Fibroblast of lung (primary cell): ENCODE measurements at regions not wholly inside any gene's neighbourhood (a gene's known extent, or its start where the extent isn't known, plus 50 kb on each side); places are given as distances from the start of the nearest gene placed in this dataset.

Experiments
- DNase-seq, 2 donors: peaks; one replicate each; pipeline versions ENCODE4 v3.0.0 to v3.0.0-alpha.2; 2010; ENCODE audit warnings: low read depth in 2 of 2
- H2AFZ ChIP-seq: 2 replicates; pipeline ENCODE4 v1.5.1; 2012; ENCODE audit warnings: low read length, control low read depth, inconsistent platforms
- H3K27ac ChIP-seq: 2 replicates; pipeline ENCODE4 v1.5.1; 2011; ENCODE audit warnings: low read length, control low read depth; ENCODE audit not compliant: insufficient read depth
- H3K27me3 ChIP-seq: 2 replicates; pipeline ENCODE4 v1.5.1; 2011; ENCODE audit warnings: mild to moderate bottlenecking, low read length; ENCODE audit not compliant: control insufficient read depth, insufficient read depth
- H3K36me3 ChIP-seq: 2 replicates; pipeline ENCODE4 v1.5.1; 2011; ENCODE audit warnings: low read length; ENCODE audit not compliant: control insufficient read depth, insufficient read depth
- H3K4me1 ChIP-seq: 2 replicates; pipeline ENCODE4 v1.5.1; 2011; ENCODE audit warnings: low read length; ENCODE audit not compliant: control insufficient read depth, insufficient read depth; ENCODE audit errors: extremely low read depth
- H3K4me2 ChIP-seq: 2 replicates; pipeline ENCODE4 v1.5.1; 2011; ENCODE audit warnings: low read length, control low read depth; ENCODE audit not compliant: insufficient read depth; ENCODE audit errors: extremely low read depth
- H3K4me3 ChIP-seq, 4 experiments: fragments of 200-600 bp in 1 of 4; sonication (generic) in 1 of 4; replicated peaks in 1 of 4; 2 replicates each; pipeline ENCODE4 v1.5.1; 2011 to 2016; ENCODE audit warnings: low read length in 4 of 4, low read depth in 3 of 4, mild to moderate bottlenecking in 3 of 4, control low read depth in 2 of 4, inconsistent platforms in 1 of 4, mixed read lengths in 1 of 4; ENCODE audit not compliant: insufficient read depth in 1 of 4; ENCODE audit errors: control extremely low read depth in 1 of 4
- H3K79me2 ChIP-seq: 2 replicates; pipeline ENCODE4 v1.5.1; 2012; ENCODE audit warnings: mild to moderate bottlenecking, low read length, inconsistent platforms; ENCODE audit not compliant: control insufficient read depth, insufficient read depth
- H3K9ac ChIP-seq: 2 replicates; pipeline ENCODE4 v1.5.1; 2011; ENCODE audit warnings: mild to moderate bottlenecking, low read length, control low read depth; ENCODE audit not compliant: insufficient read depth
- H3K9me3 ChIP-seq: 2 replicates; pipeline ENCODE4 v1.5.1; 2012; ENCODE audit warnings: low read depth, low read length; ENCODE audit not compliant: control insufficient read depth, insufficient read depth
- H4K20me1 ChIP-seq: 2 replicates; pipeline ENCODE4 v1.5.1; 2011; ENCODE audit warnings: low read length; ENCODE audit not compliant: control insufficient read depth, insufficient read depth; ENCODE audit errors: extremely low read depth
- CTCF ChIP-seq, 2 donors: IDR thresholded peaks in 1 of 2; conservative IDR thresholded peaks in 1 of 2; 1 replicate in 1 of 2; 2 replicates in 1 of 2; pipeline ENCODE4 v1.5.1; 2011 to 2012; ENCODE audit warnings: low read length in 2 of 2, control low read depth in 1 of 2, inconsistent platforms in 1 of 2, low read depth in 1 of 2, mild to moderate bottlenecking in 1 of 2
- EZH2 ChIP-seq: IDR thresholded peaks from 2 replicates; pipeline ENCODE4 v1.5.1; 2012; ENCODE audit warnings: low read length, control low read depth, mild to moderate bottlenecking; ENCODE audit errors: missing control alignments

- Histone ChIP-seq H2AFZ (no peak overlapping the region), H4K20me1 (no peaks in the 10 kb centered on the region), H3K27ac (no peak overlapping the region), H3K27me3 (no peaks in the 10 kb centered on the region), H3K79me2 (no peaks in the 10 kb centered on the region), H3K4me1 (no peaks in the 10 kb centered on the region), H3K4me2 (no peak overlapping the region), H3K9me3 (no peaks in the 10 kb centered on the region), H3K4me3 (no peak overlapping the region), H3K36me3 (no peaks in the 10 kb centered on the region), H3K9ac (no peak overlapping the region)
- TF ChIP-seq EZH2: no peak
- TF ChIP-seq CTCF (conservative IDR thresholded peaks at IDR 0.05 in 1 of 2, IDR thresholded peaks at IDR 0.05 in 1 of 2; ENCODE audit: low read depth in 1 of 2, low read length in 2 of 2): no peak
- no peak for DNase-seq
These were observed 400.0 kb upstream of the CELF2 start for GRCh38 chr10:10617686-10618085.

- H3K4me1 ChIP-seq: no peaks in the 10 kb centered on the region
- H3K4me2 ChIP-seq: no peak overlapping the region
- no peak overlapping the region for H3K9ac ChIP-seq
- no peak for DNase-seq
- no peak overlapping the region for H3K4me3 ChIP-seq
- TF ChIP-seq CTCF (conservative IDR thresholded peaks at IDR 0.05 in 1 of 2, IDR thresholded peaks at IDR 0.05 in 1 of 2; ENCODE audit: low read depth in 1 of 2, low read length in 2 of 2): no peak
- TF ChIP-seq EZH2: no peak
- H3K79me2 ChIP-seq: no peaks in the 10 kb centered on the region
- H3K36me3 ChIP-seq: no peaks in the 10 kb centered on the region
- H3K9me3 ChIP-seq: no peaks in the 10 kb centered on the region
- no peak overlapping the region for H2AFZ ChIP-seq
- no peaks in the 10 kb centered on the region for H4K20me1 ChIP-seq
- no peaks in the 10 kb centered on the region for H3K27me3 ChIP-seq
- H3K27ac ChIP-seq: no peak overlapping the region
These were observed 399.5 kb upstream of the CELF2 start for GRCh38 chr10:10618139-10618538.

GRCh38 chr10:10623958-10624566 lies 393.6 kb upstream of the CELF2 start:
- no peak overlapping the region for H2AFZ ChIP-seq
- no peaks in the 10 kb centered on the region for H3K27me3 ChIP-seq
- H4K20me1 ChIP-seq: no peaks in the 10 kb centered on the region
- no peaks in the 10 kb centered on the region for H3K36me3 ChIP-seq
- TF ChIP-seq CTCF (conservative IDR thresholded peaks at IDR 0.05 in 1 of 2, IDR thresholded peaks at IDR 0.05 in 1 of 2; ENCODE audit: low read depth in 1 of 2, low read length in 2 of 2): no peak
- TF ChIP-seq EZH2: no peak
- no peak overlapping the region for H3K9ac ChIP-seq
- H3K4me3 ChIP-seq: no peak overlapping the region
- H3K79me2 ChIP-seq: no peaks in the 10 kb centered on the region
- H3K9me3 ChIP-seq: no peaks in the 10 kb centered on the region
- H3K4me1 ChIP-seq: no peaks in the 10 kb centered on the region
- H3K4me2 ChIP-seq: no peak overlapping the region
- no peak overlapping the region for H3K27ac ChIP-seq
- DNase-seq: no peak
